Progenitor cell of endocrine pancreas (in vitro differentiated cells): ENCODE measurements at regions not wholly inside any gene's neighbourhood (a gene's known extent, or its start where the extent isn't known, plus 50 kb on each side); places are given as distances from the start of the nearest gene placed in this dataset.

Experiments used
- DNase-seq: peaks from one replicate; pipeline ENCODE4 v3.0.0; 2021; ENCODE audit warnings: low spot score; ENCODE audit not compliant: unreplicated experiment
- H3K27ac Mint-ChIP-seq: 2 replicates; pipeline ENCODE4 v1.8.0; 2021; ENCODE audit warnings: mild to moderate bottlenecking, moderate library complexity, mixed read lengths
- H3K27me3 Mint-ChIP-seq: 2 replicates; pipeline ENCODE4 v1.8.0; 2021; ENCODE audit warnings: mixed read lengths
- H3K36me3 Mint-ChIP-seq: 2 replicates; pipeline ENCODE4 v1.8.0; 2022; ENCODE audit warnings: mixed read lengths; ENCODE audit not compliant: insufficient read depth
- H3K4me1 Mint-ChIP-seq: 2 replicates; pipeline ENCODE4 v1.8.0; 2021; ENCODE audit warnings: low read depth, mixed read lengths
- H3K4me3 Mint-ChIP-seq: 2 replicates; pipeline ENCODE4 v1.8.0; 2021; ENCODE audit warnings: low read depth, mild to moderate bottlenecking, moderate library complexity, mixed read lengths
- H3K9me3 Mint-ChIP-seq: 2 replicates; pipeline ENCODE4 v1.8.0; 2021; ENCODE audit warnings: low read depth, mixed read lengths
- CTCF ChIP-seq: fragments of 200-600 bp; sonication (generic); IDR thresholded peaks from one replicate; pipeline ENCODE4 v1.5.0; 2021; ENCODE audit warnings: antibody characterized with exemption, mild to moderate bottlenecking; ENCODE audit not compliant: unreplicated experiment

GRCh38 chr1:102365071-102365470, 368.3 kb upstream of the OLFM3 start:
- no peaks in the 10 kb centered on the region for H3K4me1 Mint-ChIP-seq
- H3K27me3 Mint-ChIP-seq, result no peaks in the 10 kb centered on the region
- H3K27ac Mint-ChIP-seq, result no peak overlapping the region
- H3K9me3 Mint-ChIP-seq, result no peaks in the 10 kb centered on the region
- no peaks in the 10 kb centered on the region for H3K36me3 Mint-ChIP-seq
- DNase-seq, result no peak
- H3K4me3 Mint-ChIP-seq, result no peak overlapping the region
- no peak for TF ChIP-seq CTCF

- Mint-ChIP-seq H3K9me3 (no peaks in the 10 kb centered on the region), H3K4me3 (no peak overlapping the region), H3K36me3 (no peaks in the 10 kb centered on the region), H3K27ac (no peak overlapping the region), H3K4me1 (no peaks in the 10 kb centered on the region), H3K27me3 (peaks cover 6% of the 10 kb centered on the region)
- DNase-seq, result no peak
- no peak for TF ChIP-seq CTCF
Measured at GRCh38 chr1:102336602-102337001, 339.9 kb upstream of the OLFM3 start.

GRCh38 chr1:102318104-102318806, 321.5 kb upstream of the OLFM3 start:
- Mint-ChIP-seq H3K4me3 (no peak overlapping the region), H3K36me3 (no peaks in the 10 kb centered on the region), H3K4me1 (no peaks in the 10 kb centered on the region), H3K9me3 (no peaks in the 10 kb centered on the region), H3K27me3 (no peaks in the 10 kb centered on the region), H3K27ac (no peak overlapping the region)
- DNase-seq, result no peak
- TF ChIP-seq CTCF, result no peak

- H3K36me3 Mint-ChIP-seq, result no peaks in the 10 kb centered on the region
Measured at GRCh38 chr1:102315096-102315495, 318.4 kb upstream of the OLFM3 start.

GRCh38 chr1:102296116-102296515, 299.4 kb upstream of the OLFM3 start:
- Mint-ChIP-seq H3K27me3 (no peaks in the 10 kb centered on the region), H3K4me3 (no peak overlapping the region), H3K27ac (no peak overlapping the region)

More at GRCh38 chr1:102315096-102315495, 318.4 kb upstream of the OLFM3 start:
- TF ChIP-seq CTCF, result no peak
- Mint-ChIP-seq H3K4me3 (no peak overlapping the region), H3K27me3 (no peaks in the 10 kb centered on the region), H3K27ac (no peak overlapping the region), H3K4me1 (no peaks in the 10 kb centered on the region), H3K9me3 (peaks cover 5% of the 10 kb centered on the region)
- DNase-seq, result no peak

More at GRCh38 chr1:102296116-102296515, 299.4 kb upstream of the OLFM3 start:
- TF ChIP-seq CTCF, result no peak
- no peaks in the 10 kb centered on the region for H3K36me3 Mint-ChIP-seq
- H3K4me1 Mint-ChIP-seq, result no peaks in the 10 kb centered on the region
- DNase-seq, result no peak
- peaks cover 18% of the 10 kb centered on the region for H3K9me3 Mint-ChIP-seq
